HEK293T (cell line): ENCODE measurements at regions not wholly inside any gene's neighbourhood (a gene's known extent, or its start where the extent isn't known, plus 50 kb on each side); places are given as distances from the start of the nearest gene placed in this dataset.

ENCODE experiments used
- CTCF ChIA-PET: fragments of 350-600 bp; formaldehyde crosslinking; extraction: SDS; loops from one replicate; lab custom pipeline; 2021; ENCODE audit warnings: antibody characterized with exemption, inconsistent platforms; lab: Yijun Ruan, JAX
- POLR2A ChIA-PET: fragments of 350-600 bp; formaldehyde crosslinking; extraction: SDS; loops from one replicate; lab custom pipeline; 2020; ENCODE audit warnings: antibody characterized with exemption, inconsistent platforms; lab: Yijun Ruan, JAX
- DNase-seq: peaks from one replicate; pipeline ENCODE4 v3.0.0; 2012; ENCODE audit warnings: mixed read lengths; ENCODE audit errors: extremely low spot score
- ARNT ChIP-seq: fragments of 450-650 bp; IDR thresholded peaks from 2 replicates; pipeline ENCODE4 v1.6.1; 2017; ENCODE audit warnings: mild to moderate bottlenecking
- BHLHE40 ChIP-seq: fragments of 450-650 bp; IDR thresholded peaks from 2 replicates; pipeline ENCODE4 v1.6.1; 2016; ENCODE audit warnings: mild to moderate bottlenecking, moderate library complexity, borderline replicate concordance
- CTBP1 ChIP-seq: fragments of 450-650 bp; IDR thresholded peaks from 2 replicates; pipeline ENCODE4 v1.6.1; 2016; ENCODE audit warnings: borderline replicate concordance
- ELF4 ChIP-seq: fragments of 450-650 bp; IDR thresholded peaks from 2 replicates; pipeline ENCODE4 v1.6.1; 2017; ENCODE audit warnings: antibody characterized with exemption
- FOXA1 ChIP-seq: fragments of 450-650 bp; IDR thresholded peaks from 2 replicates; pipeline ENCODE4 v1.6.1; 2016; ENCODE audit warnings: mild to moderate bottlenecking
- FOXK2 ChIP-seq: fragments of 450-650 bp; IDR thresholded peaks from 2 replicates; pipeline ENCODE4 v1.6.1; 2016; ENCODE audit warnings: mild to moderate bottlenecking
- FOXM1 ChIP-seq: fragments of 450-650 bp; IDR thresholded peaks from 2 replicates; pipeline ENCODE4 v1.6.1; 2017; ENCODE audit warnings: mild to moderate bottlenecking, borderline replicate concordance
- HDGF ChIP-seq: fragments of 450-650 bp; IDR thresholded peaks from 2 replicates; pipeline ENCODE4 v1.6.1; 2017; ENCODE audit warnings: antibody characterized with exemption, borderline replicate concordance
- L3MBTL2 ChIP-seq: fragments of 450-650 bp; conservative IDR thresholded peaks from 2 replicates; pipeline ENCODE4 v1.6.1; 2016; ENCODE audit warnings: mild to moderate bottlenecking
- LEF1 ChIP-seq: fragments of 450-650 bp; IDR thresholded peaks from 2 replicates; pipeline ENCODE4 v1.6.1; 2017; ENCODE audit warnings: mild to moderate bottlenecking, borderline replicate concordance
- NFRKB ChIP-seq: fragments of 450-650 bp; IDR thresholded peaks from 2 replicates; pipeline ENCODE4 v1.6.1; 2016; ENCODE audit warnings: mild to moderate bottlenecking, moderate library complexity
- SP1 ChIP-seq: fragments of 450-650 bp; IDR thresholded peaks from 2 replicates; pipeline ENCODE4 v1.6.1; 2017
- SUZ12 ChIP-seq: fragments of 450-650 bp; IDR thresholded peaks from 2 replicates; pipeline ENCODE4 v1.6.1; 2016; ENCODE audit warnings: mild to moderate bottlenecking
- TARDBP ChIP-seq: fragments of 450-650 bp; IDR thresholded peaks from 2 replicates; pipeline ENCODE4 v1.6.1; 2016
- ZNF384 ChIP-seq: fragments of 450-650 bp; IDR thresholded peaks from 2 replicates; pipeline ENCODE4 v1.6.1; 2016
- TF ChIP-seq, protein P1 (sequence below): fragments of 450-650 bp; IDR thresholded peaks from 2 replicates; pipeline ENCODE4 v1.6.1; 2016

GRCh38 chr13:84446972-84447639 is 564.8 kb upstream of the SLITRK1 start:
- POLR2A ChIA-PET: no interaction called here
- no peak for TF ChIP-seq SP1
- TF ChIP-seq FOXK2: no peak
- TF ChIP-seq TARDBP: no peak
- no peak for TF ChIP-seq SUZ12
- no peak for TF ChIP-seq FOXM1
- TF ChIP-seq BHLHE40: no peak
- TF ChIP-seq FOXA1: no peak
- no peak for TF ChIP-seq ARNT
- TF ChIP-seq LEF1: no peak
- no peak for TF ChIP-seq L3MBTL2
- TF ChIP-seq ZNF384: no peak
- DNase-seq: no peak
- CTCF ChIA-PET: no interaction called here

DNA sequence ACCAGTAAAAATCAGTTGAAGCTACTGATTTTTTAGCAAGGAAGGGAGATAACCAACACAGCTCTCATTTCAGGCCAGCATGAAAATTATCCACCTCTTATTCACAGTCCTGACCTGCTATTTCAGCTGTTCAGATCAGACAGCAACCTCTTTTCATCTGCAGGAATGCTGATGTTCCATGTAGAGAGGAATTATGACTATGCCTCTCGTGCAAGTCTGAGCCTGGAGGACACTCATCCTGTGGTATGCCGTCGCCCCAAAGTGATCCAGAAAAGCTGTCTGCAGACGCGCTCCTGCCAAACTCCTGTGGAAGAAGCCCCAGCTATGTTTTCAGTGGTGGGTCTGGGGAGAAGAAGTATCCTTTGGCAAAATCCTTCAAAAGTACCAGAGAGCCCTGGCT is 563.5 kb upstream of the SLITRK1 start:
- ChIA-PET CTCF (no interaction called here), POLR2A (no interaction called here)
- TF ChIP-seq ARNT (no peak), SP1 (no peak), FOXK2 (no peak), FOXM1 (no peak), FOXA1 (no peak), CTBP1 (no peak), LEF1 (no peak), SUZ12 (no peak), NFRKB (no peak), L3MBTL2 (no peak), TARDBP (no peak)
- TF ChIP-seq, protein P1, sequence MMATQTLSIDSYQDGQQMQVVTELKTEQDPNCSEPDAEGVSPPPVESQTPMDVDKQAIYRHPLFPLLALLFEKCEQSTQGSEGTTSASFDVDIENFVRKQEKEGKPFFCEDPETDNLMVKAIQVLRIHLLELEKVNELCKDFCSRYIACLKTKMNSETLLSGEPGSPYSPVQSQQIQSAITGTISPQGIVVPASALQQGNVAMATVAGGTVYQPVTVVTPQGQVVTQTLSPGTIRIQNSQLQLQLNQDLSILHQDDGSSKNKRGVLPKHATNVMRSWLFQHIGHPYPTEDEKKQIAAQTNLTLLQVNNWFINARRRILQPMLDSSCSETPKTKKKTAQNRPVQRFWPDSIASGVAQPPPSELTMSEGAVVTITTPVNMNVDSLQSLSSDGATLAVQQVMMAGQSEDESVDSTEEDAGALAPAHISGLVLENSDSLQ: no peak
- no peak for DNase-seq

- no peak for DNase-seq
- ChIA-PET POLR2A (no interaction called here), CTCF (no interaction called here)
- TF ChIP-seq BHLHE40 (no peak), SP1 (no peak), ELF4 (no peak), FOXK2 (no peak), NFRKB (no peak), CTBP1 (no peak), FOXA1 (no peak), HDGF (no peak), ZNF384 (no peak), FOXM1 (no peak), L3MBTL2 (no peak), SUZ12 (no peak)
- TF ChIP-seq, protein P1: no peak
Measured at GRCh38 chr13:84443463-84443862, 561.2 kb upstream of the SLITRK1 start.

- DNase-seq: no peak
- ChIA-PET POLR2A (no interaction called here), CTCF (no interaction called here)
- TF ChIP-seq ZNF384 (no peak), FOXK2 (no peak)
- TF ChIP-seq, protein P1: no peak
Measured at GRCh38 chr13:84439108-84439507, 556.8 kb upstream of the SLITRK1 start.

DNA sequence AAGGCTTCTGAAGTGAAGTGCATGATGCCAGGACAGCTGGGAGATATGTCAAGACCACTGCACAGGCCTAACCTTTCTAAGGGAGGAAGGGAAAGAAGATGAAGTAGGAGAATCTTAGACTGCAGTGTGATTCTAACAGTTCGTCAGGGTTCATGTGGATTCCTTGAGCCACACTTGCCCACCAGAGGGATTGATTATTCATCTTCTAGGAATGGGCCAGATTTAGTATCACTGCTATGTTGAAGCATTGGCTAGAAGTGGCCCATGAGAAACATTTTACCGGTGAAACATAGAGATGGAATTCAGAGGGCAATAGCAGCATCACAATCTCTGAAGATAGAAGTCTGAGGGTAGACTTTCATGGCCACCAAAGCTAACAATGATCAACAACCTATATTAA is 550.8 kb upstream of the SLITRK1 start:
- CTCF ChIA-PET: no interaction called here
- DNase-seq: no peak
- POLR2A ChIA-PET: no interaction called here
- TF ChIP-seq SUZ12 (no peak), ARNT (no peak), L3MBTL2 (no peak), HDGF (no peak), FOXM1 (no peak), BHLHE40 (no peak), FOXA1 (no peak), NFRKB (no peak), CTBP1 (no peak), ELF4 (no peak), ZNF384 (no peak), SP1 (no peak), FOXK2 (no peak), TARDBP (no peak), LEF1 (no peak)
- TF ChIP-seq, protein P1: no peak

DNA sequence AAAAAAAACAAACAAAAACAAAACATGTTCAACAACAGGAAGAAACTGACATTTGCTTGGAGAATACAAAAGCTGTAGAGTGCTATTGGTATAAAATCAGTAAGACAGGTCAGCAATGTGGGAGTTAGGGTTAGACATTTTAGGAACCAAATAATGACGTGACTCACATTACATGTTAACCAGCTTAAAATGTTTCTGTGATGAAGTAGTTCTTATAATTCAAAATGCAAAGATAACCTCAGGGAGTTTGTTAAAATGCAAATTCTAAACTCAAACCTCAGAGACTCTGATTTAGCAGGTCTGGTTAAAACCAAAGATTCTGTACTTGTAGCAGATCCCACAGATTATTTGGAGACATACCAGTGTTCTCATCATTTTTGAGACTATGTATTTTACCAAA is 549.4 kb upstream of the SLITRK1 start:
- ChIA-PET POLR2A (no interaction called here), CTCF (no interaction called here)
- no peak for DNase-seq
- TF ChIP-seq CTBP1: no peak
- TF ChIP-seq SP1: no peak
- no peak for TF ChIP-seq TARDBP
- TF ChIP-seq ARNT: no peak
